ENCODE measurements at regions not wholly inside any gene's neighbourhood (a gene's known extent, or its start where the extent isn't known, plus 50 kb on each side); places are given as distances from the start of the nearest gene placed in this dataset.

GRCh38 chrX:39981946-39982345, 115.8 kb downstream of the BCOR start:
- DNase-seq (ENCODE audit: low read depth), result no peak
- no peak overlapping the region for H3K4me3 ChIP-seq (ENCODE audit: low read depth, low read length)
- TF ChIP-seq CTCF (conservative IDR thresholded peaks at IDR 0.05; ENCODE audit: low read depth, low read length), result no peak

- no peak overlapping the region for H3K4me3 ChIP-seq (ENCODE audit: low read depth, low read length)
- TF ChIP-seq CTCF (conservative IDR thresholded peaks at IDR 0.05; ENCODE audit: low read depth, low read length), result no peak
- no peak for DNase-seq (ENCODE audit: low read depth)
These were observed 114.8 kb downstream of the BCOR start for GRCh38 chrX:39982948-39983347.

GRCh38 chrX:39983715-39984114, 114.0 kb downstream of the BCOR start:
- DNase-seq (ENCODE audit: low read depth), result no peak
- no peak overlapping the region for H3K4me3 ChIP-seq (ENCODE audit: low read depth, low read length)
- no peak for TF ChIP-seq CTCF (conservative IDR thresholded peaks at IDR 0.05; ENCODE audit: low read depth, low read length)

- no peak overlapping the region for H3K4me3 ChIP-seq (ENCODE audit: low read depth, low read length)
- TF ChIP-seq CTCF (conservative IDR thresholded peaks at IDR 0.05; ENCODE audit: low read depth, low read length), result no peak
- no peak for DNase-seq (ENCODE audit: low read depth)
These were observed 113.4 kb downstream of the BCOR start for GRCh38 chrX:39984191-39984956.

- no peak overlapping the region for H3K4me3 ChIP-seq (ENCODE audit: low read depth, low read length)
- no peak for TF ChIP-seq CTCF (conservative IDR thresholded peaks at IDR 0.05; ENCODE audit: low read depth, low read length)
- no peak for DNase-seq (ENCODE audit: low read depth)
These were observed 112.7 kb downstream of the BCOR start for GRCh38 chrX:39985071-39985470.

- no peak for TF ChIP-seq CTCF (conservative IDR thresholded peaks at IDR 0.05; ENCODE audit: low read depth, low read length)
- no peak for DNase-seq (ENCODE audit: low read depth)
- H3K4me3 ChIP-seq (ENCODE audit: low read depth, low read length), result no peak overlapping the region
These were observed 112.2 kb downstream of the BCOR start for GRCh38 chrX:39985551-39985950.

GRCh38 chrX:39988496-39988895, 109.3 kb downstream of the BCOR start:
- no peak overlapping the region for H3K4me3 ChIP-seq (ENCODE audit: low read depth, low read length)
- no peak for DNase-seq (ENCODE audit: low read depth)
- TF ChIP-seq CTCF (conservative IDR thresholded peaks at IDR 0.05; ENCODE audit: low read depth, low read length), result no peak
